Nephron progenitor cell (in vitro differentiated cells): ENCODE measurements at regions not wholly inside any gene's neighbourhood (a gene's known extent, or its start where the extent isn't known, plus 50 kb on each side); places are given as distances from the start of the nearest gene placed in this dataset.

Experiments
- DNase-seq: peaks from one replicate; pipeline ENCODE4 v3.0.0; 2021
- H3K27ac Mint-ChIP-seq: 2 replicates; pipeline ENCODE4 v1.8.0; 2021; ENCODE audit warnings: mild to moderate bottlenecking, moderate library complexity, mixed read lengths
- H3K27me3 Mint-ChIP-seq: 2 replicates; pipeline ENCODE4 v1.8.0; 2021; ENCODE audit warnings: mild to moderate bottlenecking, low read depth, mixed read lengths; ENCODE audit not compliant: poor library complexity
- H3K36me3 Mint-ChIP-seq: 2 replicates; pipeline ENCODE4 v1.8.0; 2021; ENCODE audit warnings: low read depth, mixed read lengths
- H3K4me1 Mint-ChIP-seq: 2 replicates; pipeline ENCODE4 v1.8.0; 2021; ENCODE audit warnings: mixed read lengths
- H3K4me3 Mint-ChIP-seq: 2 replicates; pipeline ENCODE4 v1.8.0; 2021; ENCODE audit warnings: mild to moderate bottlenecking, moderate library complexity, mixed read lengths
- H3K9me3 Mint-ChIP-seq: 2 replicates; pipeline ENCODE4 v1.8.0; 2021; ENCODE audit warnings: mild to moderate bottlenecking, moderate library complexity, mixed read lengths
- CTCF ChIP-seq: fragments of 200-600 bp; sonication (generic); IDR thresholded peaks from 2 replicates; pipeline ENCODE4 v1.5.0; 2021; ENCODE audit warnings: antibody characterized with exemption

GRCh38 chr10:90557385-90557784 is 300.5 kb downstream of the HTR7 start:
- no peak for TF ChIP-seq CTCF
- no peak overlapping the region for H3K4me3 Mint-ChIP-seq
- H3K27ac Mint-ChIP-seq: no peak overlapping the region
- H3K9me3 Mint-ChIP-seq: peaks cover 14% of the 10 kb centered on the region
- no peak for DNase-seq
- H3K4me1 Mint-ChIP-seq: no peaks in the 10 kb centered on the region
- no peaks in the 10 kb centered on the region for H3K36me3 Mint-ChIP-seq
- no peaks in the 10 kb centered on the region for H3K27me3 Mint-ChIP-seq

GRCh38 chr10:90560331-90560730 is 297.5 kb downstream of the HTR7 start:
- DNase-seq: no peak
- peaks cover 14% of the 10 kb centered on the region for H3K9me3 Mint-ChIP-seq
- no peaks in the 10 kb centered on the region for H3K4me1 Mint-ChIP-seq
- no peaks in the 10 kb centered on the region for H3K27me3 Mint-ChIP-seq
- no peak overlapping the region for H3K4me3 Mint-ChIP-seq
- no peak overlapping the region for H3K27ac Mint-ChIP-seq
- no peak for TF ChIP-seq CTCF
- H3K36me3 Mint-ChIP-seq: no peaks in the 10 kb centered on the region

- no peak for DNase-seq
- Mint-ChIP-seq H3K4me1 (no peaks in the 10 kb centered on the region), H3K27ac (no peak overlapping the region), H3K9me3 (peaks cover 14% of the 10 kb centered on the region), H3K27me3 (no peaks in the 10 kb centered on the region), H3K4me3 (no peak overlapping the region), H3K36me3 (no peaks in the 10 kb centered on the region)
- TF ChIP-seq CTCF: no peak
Measured at GRCh38 chr10:90561666-90562065, 296.2 kb downstream of the HTR7 start.

DNA sequence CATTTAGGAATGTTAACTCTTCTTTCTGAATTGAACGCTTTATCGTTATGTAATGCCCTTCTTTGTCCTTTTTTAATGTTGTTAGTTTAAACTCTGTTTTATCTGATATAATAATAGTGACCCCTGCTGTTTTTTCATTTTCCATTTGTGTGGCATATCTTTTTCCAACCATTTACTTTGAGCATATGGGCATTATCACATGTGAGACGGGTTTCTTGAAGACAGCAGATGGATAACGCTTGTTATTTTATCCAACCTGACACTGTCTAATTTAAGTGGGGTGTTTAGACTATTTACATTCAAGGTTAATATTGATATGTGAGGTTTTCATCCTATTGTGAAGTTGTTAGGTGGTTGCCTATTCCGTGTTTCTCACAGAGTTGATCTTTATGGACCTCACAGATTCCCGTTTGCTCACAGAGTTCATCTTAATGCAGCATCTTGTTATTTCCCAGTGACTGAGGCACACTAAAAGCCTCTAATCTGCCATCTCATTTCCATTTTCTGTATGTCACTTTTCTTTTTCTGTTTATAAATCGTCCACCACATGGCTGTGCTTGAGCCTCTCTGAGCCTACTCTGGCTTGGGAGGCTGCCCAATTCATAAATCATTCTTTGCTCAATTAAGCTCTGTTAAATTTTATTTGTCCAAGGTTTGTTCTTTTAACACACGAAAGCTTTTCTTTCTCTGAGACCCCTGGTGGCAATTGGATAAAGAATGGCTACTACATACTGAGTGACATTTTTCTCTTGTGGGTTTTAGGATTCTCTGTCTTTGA is 286.2 kb downstream of the HTR7 start:
- Mint-ChIP-seq H3K36me3 (no peaks in the 10 kb centered on the region), H3K4me3 (no peak overlapping the region), H3K27me3 (no peaks in the 10 kb centered on the region)

GRCh38 chr10:90575125-90575524 is 282.7 kb downstream of the HTR7 start:
- Mint-ChIP-seq H3K4me1 (no peaks in the 10 kb centered on the region), H3K9me3 (no peaks in the 10 kb centered on the region), H3K4me3 (no peak overlapping the region), H3K27me3 (no peaks in the 10 kb centered on the region), H3K27ac (no peak overlapping the region), H3K36me3 (no peaks in the 10 kb centered on the region)
- TF ChIP-seq CTCF: no peak
- DNase-seq: no peak

More for the DNA sequence above, 286.2 kb downstream of the HTR7 start:
- Mint-ChIP-seq H3K9me3 (no peaks in the 10 kb centered on the region), H3K27ac (no peak overlapping the region), H3K4me1 (no peaks in the 10 kb centered on the region)
- no peak for DNase-seq
- no peak for TF ChIP-seq CTCF

GRCh38 chr10:90577569-90577968 is 280.3 kb downstream of the HTR7 start:
- Mint-ChIP-seq H3K4me3 (no peak overlapping the region), H3K27me3 (no peaks in the 10 kb centered on the region), H3K27ac (no peak overlapping the region), H3K4me1 (no peaks in the 10 kb centered on the region), H3K36me3 (no peaks in the 10 kb centered on the region), H3K9me3 (no peaks in the 10 kb centered on the region)
- no peak for DNase-seq
- no peak for TF ChIP-seq CTCF
